Neural progenitor cell (in vitro differentiated cells): ENCODE measurements at regions not wholly inside any gene's neighbourhood (a gene's known extent, or its start where the extent isn't known, plus 50 kb on each side); places are given as distances from the start of the nearest gene placed in this dataset.
"Not testable (repeated sequence)": the region's sequence is repeated elsewhere in the genome, so short reads cannot be mapped to it uniquely, and the experiment has no call there.

Experiments used
- CTCF ChIP-seq: fragments of 200-600 bp; sonication (generic); IDR thresholded peaks from 2 replicates; pipeline ENCODE4 v1.5.1; 2017; ENCODE audit warnings: antibody characterized with exemption, mild to moderate bottlenecking
- EZH2 ChIP-seq: fragments of 200-600 bp; sonication (generic); IDR thresholded peaks from 2 replicates; pipeline ENCODE4 v1.6.1; 2017; ENCODE audit warnings: antibody characterized with exemption, mild to moderate bottlenecking, moderate library complexity
- EZH2phosphoT487 ChIP-seq: fragments of 200-600 bp; sonication (generic); IDR thresholded peaks from 2 replicates; pipeline ENCODE4 v1.6.1; 2017; ENCODE audit warnings: antibody characterized with exemption

GRCh38 chr1:120649730-120650129 is 74.0 kb upstream of the NBPF26 start:
- TF ChIP-seq CTCF, EZH2phosphoT487, EZH2: not testable (repeated sequence)
